GM23338 (cell line): ENCODE measurements at regions not wholly inside any gene's neighbourhood (a gene's known extent, or its start where the extent isn't known, plus 50 kb on each side); places are given as distances from the start of the nearest gene placed in this dataset.

Experiments used
- ATAC-seq: fragments of 200-7000 bp; cut with Tn5 transposase; 3 replicates; pipeline ENCODE4 v1.9.1; 2020
- DNase-seq: peaks from one replicate; pipeline ENCODE4 v3.0.0-alpha.2; 2015; ENCODE audit warnings: low spot score
- H2AFZ ChIP-seq: fragments of 200-600 bp; sonication (generic); 2 replicates; pipeline ENCODE4 v1.8.0; 2016; ENCODE audit warnings: antibody characterized with exemption, mild to moderate bottlenecking, moderate library complexity
- H3F3A ChIP-seq: fragments of 200-600 bp; sonication (generic); replicated peaks from 2 replicates; pipeline ENCODE4 v1.8.0; 2017; ENCODE audit warnings: antibody characterized with exemption, mixed run types, low read depth
- H3K27ac ChIP-seq: fragments of 200-600 bp; sonication (generic); 2 replicates; pipeline ENCODE4 v1.6.1; 2016; ENCODE audit warnings: low read depth
- H3K27me3 ChIP-seq: fragments of 200-600 bp; sonication (generic); 2 replicates; pipeline ENCODE4 v1.8.0; 2016; ENCODE audit warnings: mild to moderate bottlenecking, mixed run types, moderate library complexity; ENCODE audit not compliant: insufficient read depth
- H3K36me3 ChIP-seq: fragments of 200-600 bp; sonication (generic); 2 replicates; pipeline ENCODE4 v1.8.0; 2016; ENCODE audit warnings: mild to moderate bottlenecking; ENCODE audit not compliant: insufficient read depth
- H3K4me1 ChIP-seq: fragments of 200-600 bp; sonication (generic); 2 replicates; pipeline ENCODE4 v1.8.0; 2016; ENCODE audit warnings: mild to moderate bottlenecking, moderate library complexity; ENCODE audit not compliant: insufficient read depth
- H3K4me2 ChIP-seq: fragments of 200-600 bp; sonication (generic); 2 replicates; pipeline ENCODE4 v1.7.1; 2017; ENCODE audit warnings: mixed run types
- H3K4me3 ChIP-seq: fragments of 200-600 bp; sonication (generic); 2 replicates; pipeline ENCODE4 v1.6.1; 2016; ENCODE audit warnings: mixed run types
- H3K79me2 ChIP-seq: fragments of 200-600 bp; sonication (generic); replicated peaks from 2 replicates; pipeline ENCODE4 v1.8.0; 2017; ENCODE audit warnings: mild to moderate bottlenecking; ENCODE audit not compliant: insufficient read depth
- H3K9me2 ChIP-seq: fragments of 200-600 bp; sonication (generic); 2 replicates; pipeline ENCODE4 v1.8.0; 2017; ENCODE audit not compliant: insufficient read depth
- H4K20me1 ChIP-seq: fragments of 200-600 bp; sonication (generic); replicated peaks from 2 replicates; pipeline ENCODE4 v1.8.0; 2017; ENCODE audit warnings: mild to moderate bottlenecking; ENCODE audit not compliant: insufficient read depth
- H3K27ac Mint-ChIP-seq: 2 replicates; pipeline ENCODE4 v1.8.0; 2020; ENCODE audit warnings: inconsistent platforms, mild to moderate bottlenecking, moderate library complexity, mixed read lengths
- H3K27me3 Mint-ChIP-seq: 3 replicates; pipeline ENCODE4 v1.8.0; 2022; ENCODE audit warnings: low read depth, mild to moderate bottlenecking, moderate library complexity, mixed read lengths, inconsistent platforms; ENCODE audit not compliant: insufficient read depth, poor library complexity
- H3K36me3 Mint-ChIP-seq: 3 replicates; pipeline ENCODE4 v1.8.0; 2021; ENCODE audit warnings: low read depth, mild to moderate bottlenecking, inconsistent platforms, moderate library complexity, mixed read lengths
- H3K4me1 Mint-ChIP-seq: 3 replicates; pipeline ENCODE4 v1.8.0; 2020; ENCODE audit warnings: mild to moderate bottlenecking, inconsistent platforms, mixed read lengths
- H3K4me3 Mint-ChIP-seq: 3 replicates; pipeline ENCODE4 v1.8.0; 2021; ENCODE audit warnings: moderate library complexity, mild to moderate bottlenecking, inconsistent platforms, mixed read lengths
- H3K9me3 Mint-ChIP-seq: 3 replicates; pipeline ENCODE4 v1.8.0; 2020; ENCODE audit warnings: moderate library complexity, mild to moderate bottlenecking, inconsistent platforms, mixed read lengths
- EZH2 ChIP-seq: fragments of 200-600 bp; sonication (generic); IDR thresholded peaks from one replicate; pipeline ENCODE4 v1.8.0; 2017; ENCODE audit warnings: antibody characterized with exemption, mild to moderate bottlenecking, low read depth; ENCODE audit not compliant: unreplicated experiment
- POLR2AphosphoS5 ChIP-seq: IDR thresholded peaks from 2 replicates; pipeline ENCODE4 v1.6.1; 2016; ENCODE audit warnings: antibody characterized with exemption, low read depth
- STAT1 ChIP-seq: IDR thresholded peaks from one replicate; pipeline ENCODE4 v1.6.1; 2016; ENCODE audit warnings: antibody characterized with exemption; ENCODE audit not compliant: unreplicated experiment
- TF ChIP-seq, protein P1 (sequence below): fragments of 250-450 bp; sonication (Bioruptor Pico); IDR thresholded peaks from 2 replicates; pipeline ENCODE4 v1.5.0; 2020; ENCODE audit warnings: mild to moderate bottlenecking, moderate library complexity
- TF ChIP-seq, protein P2 (sequence below): IDR thresholded peaks from 2 replicates; pipeline ENCODE4 v1.6.1; 2016; ENCODE audit warnings: antibody characterized with exemption

DNA sequence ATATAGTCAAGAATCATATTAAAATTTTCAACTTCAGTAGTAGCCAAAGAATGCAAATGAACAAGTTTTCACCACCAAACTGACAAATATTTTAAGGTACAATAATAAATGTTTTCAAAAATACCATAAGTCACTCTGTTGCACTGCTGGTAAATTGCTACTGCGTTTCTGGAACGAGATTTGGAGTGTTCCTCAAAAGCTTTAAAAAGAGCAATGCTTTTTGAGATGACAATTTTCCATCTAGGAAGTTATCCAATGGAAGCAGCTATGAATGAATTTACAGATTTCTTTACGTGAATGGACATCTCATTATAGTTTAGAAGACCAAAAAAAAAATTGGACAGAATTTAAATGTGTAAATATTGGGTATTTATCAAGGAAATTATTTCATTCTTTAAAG lies 173.2 kb upstream of the OR13F1 start (continued):
- TF ChIP-seq, protein P1, sequence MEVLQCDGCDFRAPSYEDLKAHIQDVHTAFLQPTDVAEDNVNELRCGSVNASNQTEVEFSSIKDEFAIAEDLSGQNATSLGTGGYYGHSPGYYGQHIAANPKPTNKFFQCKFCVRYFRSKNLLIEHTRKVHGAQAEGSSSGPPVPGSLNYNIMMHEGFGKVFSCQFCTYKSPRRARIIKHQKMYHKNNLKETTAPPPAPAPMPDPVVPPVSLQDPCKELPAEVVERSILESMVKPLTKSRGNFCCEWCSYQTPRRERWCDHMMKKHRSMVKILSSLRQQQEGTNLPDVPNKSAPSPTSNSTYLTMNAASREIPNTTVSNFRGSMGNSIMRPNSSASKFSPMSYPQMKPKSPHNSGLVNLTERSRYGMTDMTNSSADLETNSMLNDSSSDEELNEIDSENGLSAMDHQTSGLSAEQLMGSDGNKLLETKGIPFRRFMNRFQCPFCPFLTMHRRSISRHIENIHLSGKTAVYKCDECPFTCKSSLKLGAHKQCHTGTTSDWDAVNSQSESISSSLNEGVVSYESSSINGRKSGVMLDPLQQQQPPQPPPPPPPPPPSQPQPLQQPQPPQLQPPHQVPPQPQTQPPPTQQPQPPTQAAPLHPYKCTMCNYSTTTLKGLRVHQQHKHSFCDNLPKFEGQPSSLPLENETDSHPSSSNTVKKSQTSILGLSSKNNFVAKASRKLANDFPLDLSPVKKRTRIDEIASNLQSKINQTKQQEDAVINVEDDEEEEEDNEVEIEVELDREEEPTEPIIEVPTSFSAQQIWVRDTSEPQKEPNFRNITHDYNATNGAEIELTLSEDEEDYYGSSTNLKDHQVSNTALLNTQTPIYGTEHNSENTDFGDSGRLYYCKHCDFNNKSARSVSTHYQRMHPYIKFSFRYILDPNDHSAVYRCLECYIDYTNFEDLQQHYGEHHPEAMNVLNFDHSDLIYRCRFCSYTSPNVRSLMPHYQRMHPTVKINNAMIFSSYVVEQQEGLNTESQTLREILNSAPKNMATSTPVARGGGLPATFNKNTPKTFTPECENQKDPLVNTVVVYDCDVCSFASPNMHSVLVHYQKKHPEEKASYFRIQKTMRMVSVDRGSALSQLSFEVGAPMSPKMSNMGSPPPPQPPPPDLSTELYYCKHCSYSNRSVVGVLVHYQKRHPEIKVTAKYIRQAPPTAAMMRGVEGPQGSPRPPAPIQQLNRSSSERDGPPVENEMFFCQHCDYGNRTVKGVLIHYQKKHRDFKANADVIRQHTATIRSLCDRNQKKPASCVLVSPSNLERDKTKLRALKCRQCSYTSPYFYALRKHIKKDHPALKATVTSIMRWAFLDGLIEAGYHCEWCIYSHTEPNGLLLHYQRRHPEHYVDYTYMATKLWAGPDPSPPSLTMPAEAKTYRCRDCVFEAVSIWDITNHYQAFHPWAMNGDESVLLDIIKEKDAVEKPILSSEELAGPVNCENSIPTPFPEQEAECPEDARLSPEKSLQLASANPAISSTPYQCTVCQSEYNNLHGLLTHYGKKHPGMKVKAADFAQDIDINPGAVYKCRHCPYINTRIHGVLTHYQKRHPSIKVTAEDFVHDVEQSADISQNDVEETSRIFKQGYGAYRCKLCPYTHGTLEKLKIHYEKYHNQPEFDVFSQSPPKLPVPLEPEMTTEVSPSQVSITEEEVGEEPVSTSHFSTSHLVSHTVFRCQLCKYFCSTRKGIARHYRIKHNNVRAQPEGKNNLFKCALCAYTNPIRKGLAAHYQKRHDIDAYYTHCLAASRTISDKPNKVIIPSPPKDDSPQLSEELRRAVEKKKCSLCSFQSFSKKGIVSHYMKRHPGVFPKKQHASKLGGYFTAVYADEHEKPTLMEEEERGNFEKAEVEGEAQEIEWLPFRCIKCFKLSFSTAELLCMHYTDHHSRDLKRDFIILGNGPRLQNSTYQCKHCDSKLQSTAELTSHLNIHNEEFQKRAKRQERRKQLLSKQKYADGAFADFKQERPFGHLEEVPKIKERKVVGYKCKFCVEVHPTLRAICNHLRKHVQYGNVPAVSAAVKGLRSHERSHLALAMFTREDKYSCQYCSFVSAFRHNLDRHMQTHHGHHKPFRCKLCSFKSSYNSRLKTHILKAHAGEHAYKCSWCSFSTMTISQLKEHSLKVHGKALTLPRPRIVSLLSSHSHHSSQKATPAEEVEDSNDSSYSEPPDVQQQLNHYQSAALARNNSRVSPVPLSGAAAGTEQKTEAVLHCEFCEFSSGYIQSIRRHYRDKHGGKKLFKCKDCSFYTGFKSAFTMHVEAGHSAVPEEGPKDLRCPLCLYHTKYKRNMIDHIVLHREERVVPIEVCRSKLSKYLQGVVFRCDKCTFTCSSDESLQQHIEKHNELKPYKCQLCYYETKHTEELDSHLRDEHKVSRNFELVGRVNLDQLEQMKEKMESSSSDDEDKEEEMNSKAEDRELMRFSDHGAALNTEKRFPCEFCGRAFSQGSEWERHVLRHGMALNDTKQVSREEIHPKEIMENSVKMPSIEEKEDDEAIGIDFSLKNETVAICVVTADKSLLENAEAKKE (CRISPR knock-in tag) = no peak
- TF ChIP-seq, protein P2, sequence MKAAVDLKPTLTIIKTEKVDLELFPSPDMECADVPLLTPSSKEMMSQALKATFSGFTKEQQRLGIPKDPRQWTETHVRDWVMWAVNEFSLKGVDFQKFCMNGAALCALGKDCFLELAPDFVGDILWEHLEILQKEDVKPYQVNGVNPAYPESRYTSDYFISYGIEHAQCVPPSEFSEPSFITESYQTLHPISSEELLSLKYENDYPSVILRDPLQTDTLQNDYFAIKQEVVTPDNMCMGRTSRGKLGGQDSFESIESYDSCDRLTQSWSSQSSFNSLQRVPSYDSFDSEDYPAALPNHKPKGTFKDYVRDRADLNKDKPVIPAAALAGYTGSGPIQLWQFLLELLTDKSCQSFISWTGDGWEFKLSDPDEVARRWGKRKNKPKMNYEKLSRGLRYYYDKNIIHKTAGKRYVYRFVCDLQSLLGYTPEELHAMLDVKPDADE = no peak

GRCh38 chr9:104334549-104334948 lies 169.5 kb upstream of the OR13F1 start:
- Histone ChIP-seq H4K20me1 (no peaks in the 10 kb centered on the region), H3K27me3 (no peaks in the 10 kb centered on the region), H3K4me2 (no peak overlapping the region), H3K9me2 (no peaks in the 10 kb centered on the region; the same call in 1 of the 2 replicates), H2AFZ (no peak overlapping the region), H3K4me3 (no peak overlapping the region), H3K79me2 (no peaks in the 10 kb centered on the region), H3K4me1 (no peaks in the 10 kb centered on the region), H3K36me3 (0 out of 2 replicates have a peak, but pooled peaks cover 5% of the 10 kb centered on the region), H3F3A (no peaks in the 10 kb centered on the region), H3K27ac (no peak overlapping the region)
- TF ChIP-seq EZH2 (no peak), POLR2AphosphoS5 (no peak), STAT1 (no peak)
- TF ChIP-seq, protein P1 (CRISPR knock-in tag) = no peak
- Mint-ChIP-seq H3K4me3 (no peak overlapping the region), H3K27me3 (no peaks in the 10 kb centered on the region), H3K36me3 (peaks cover 10% of the 10 kb centered on the region), H3K4me1 (peaks cover 4% of the 10 kb centered on the region; the same call in 2 of the 3 replicates), H3K27ac (no peak overlapping the region; the same call in 1 of the 2 replicates), H3K9me3 (peaks cover 17% of the 10 kb centered on the region)
- no peak for DNase-seq
- ATAC-seq = no peak
